Spleen (tissue), 7 donors: ENCODE measurements at regions not wholly inside any gene's neighbourhood (a gene's known extent, or its start where the extent isn't known, plus 50 kb on each side); places are given as distances from the start of the nearest gene placed in this dataset.
"Not testable (repeated sequence)": the region's sequence is repeated elsewhere in the genome, so short reads cannot be mapped to it uniquely, and the experiment has no call there.

Experiments
- POLR2A ChIP-seq, 3 donors: fragments of 450-650 bp; IDR thresholded peaks; one replicate each; pipeline ENCODE4 v1.5.1; 2017; ENCODE audit warnings: antibody characterized with exemption in 3 of 3, mild to moderate bottlenecking in 1 of 3
- POLR2AphosphoS5 ChIP-seq, 3 donors: sonication (generic); formaldehyde crosslinking; IDR thresholded peaks; one replicate each; pipeline ENCODE4 v1.5.1; 2017; ENCODE audit warnings: antibody characterized with exemption in 3 of 3
- TF ChIP-seq, protein P1 (sequence below), 11 experiments: fragments of 200-600 bp in 7 of 11; fragments of 450-650 bp in 4 of 11; sonication (generic) in 4 of 11; IDR thresholded peaks in 8 of 11; conservative IDR thresholded peaks in 3 of 11; 1 replicate in 7 of 11; 2 replicates in 4 of 11; pipeline versions ENCODE4 v1.4.0 to v1.8.0; 2016 to 2021; ENCODE audit warnings: antibody characterized with exemption in 11 of 11, inconsistent platforms in 4 of 11, mild to moderate bottlenecking in 1 of 11
- donor health status: DM: no; HTN: no; CAD: no; lungs with moderate emphysema.
- donor health status: DM: no; HTN: no; CAD: no.
- donor health status: DM: no; HTN: no; CAD: no.

DNA sequence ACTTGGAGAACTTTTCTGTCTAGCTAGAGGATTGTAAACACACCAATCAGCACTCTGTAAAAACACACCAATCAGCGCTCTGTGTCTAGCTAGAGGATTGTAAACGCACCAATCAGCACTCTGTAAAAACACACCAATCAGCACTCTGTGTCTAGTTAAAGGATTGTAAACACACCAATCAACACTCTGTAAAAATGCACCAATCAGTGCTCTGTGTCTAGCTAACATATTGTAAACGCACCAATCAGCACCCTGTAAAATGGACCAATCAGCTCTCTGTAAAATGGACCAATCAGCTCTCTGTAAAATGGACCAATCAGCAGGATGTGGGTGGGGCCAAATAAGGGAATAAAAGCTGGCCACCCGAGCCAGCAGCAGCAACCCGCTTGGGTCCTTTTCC lies 91.1 kb upstream of the KRAS start:
- TF ChIP-seq, protein P1, sequence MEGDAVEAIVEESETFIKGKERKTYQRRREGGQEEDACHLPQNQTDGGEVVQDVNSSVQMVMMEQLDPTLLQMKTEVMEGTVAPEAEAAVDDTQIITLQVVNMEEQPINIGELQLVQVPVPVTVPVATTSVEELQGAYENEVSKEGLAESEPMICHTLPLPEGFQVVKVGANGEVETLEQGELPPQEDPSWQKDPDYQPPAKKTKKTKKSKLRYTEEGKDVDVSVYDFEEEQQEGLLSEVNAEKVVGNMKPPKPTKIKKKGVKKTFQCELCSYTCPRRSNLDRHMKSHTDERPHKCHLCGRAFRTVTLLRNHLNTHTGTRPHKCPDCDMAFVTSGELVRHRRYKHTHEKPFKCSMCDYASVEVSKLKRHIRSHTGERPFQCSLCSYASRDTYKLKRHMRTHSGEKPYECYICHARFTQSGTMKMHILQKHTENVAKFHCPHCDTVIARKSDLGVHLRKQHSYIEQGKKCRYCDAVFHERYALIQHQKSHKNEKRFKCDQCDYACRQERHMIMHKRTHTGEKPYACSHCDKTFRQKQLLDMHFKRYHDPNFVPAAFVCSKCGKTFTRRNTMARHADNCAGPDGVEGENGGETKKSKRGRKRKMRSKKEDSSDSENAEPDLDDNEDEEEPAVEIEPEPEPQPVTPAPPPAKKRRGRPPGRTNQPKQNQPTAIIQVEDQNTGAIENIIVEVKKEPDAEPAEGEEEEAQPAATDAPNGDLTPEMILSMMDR (IDR thresholded peaks at IDR 0.05 in 8 of 11, conservative IDR thresholded peaks at IDR 0.05 in 3 of 11), result not testable (repeated sequence)
- TF ChIP-seq POLR2A, POLR2AphosphoS5 (IDR thresholded peaks at IDR 0.05): not testable (repeated sequence)
